Natural killer cell (primary cell): ENCODE measurements at regions not wholly inside any gene's neighbourhood (a gene's known extent, or its start where the extent isn't known, plus 50 kb on each side); places are given as distances from the start of the nearest gene placed in this dataset.

ENCODE experiments used
- ATAC-seq, 3 donors: fragments of 150-1000 bp in 2 of 3; fragments of 200-7000 bp in 1 of 3; cut with Tn5 transposase; 1 replicate in 1 of 3; 2 replicates in 2 of 3; pipeline ENCODE4 v1.10.0; 2021; ENCODE audit warnings: mild to moderate bottlenecking in 2 of 3, moderate library complexity in 2 of 3
- DNase-seq, 2 donors: peaks; one replicate each; pipeline versions ENCODE4 v3.0.0 to v3.0.0-alpha.2; 2013 to 2021; ENCODE audit warnings: mixed read lengths in 1 of 2
- H3K27ac ChIP-seq: one replicate; pipeline ENCODE4 v1.5.1; 2013; ENCODE audit warnings: mild to moderate bottlenecking, low read length
- H3K27me3 ChIP-seq: one replicate; pipeline ENCODE4 v1.6.1; 2013; ENCODE audit warnings: low read length; ENCODE audit not compliant: control insufficient read depth, insufficient read depth
- H3K36me3 ChIP-seq: one replicate; pipeline ENCODE4 v1.6.1; 2013; ENCODE audit warnings: low read length; ENCODE audit not compliant: control insufficient read depth, insufficient read depth
- H3K4me1 ChIP-seq: one replicate; pipeline ENCODE4 v1.6.1; 2013; ENCODE audit warnings: low read length; ENCODE audit not compliant: control insufficient read depth, insufficient read depth
- H3K4me3 ChIP-seq: one replicate; pipeline ENCODE4 v1.5.1; 2013; ENCODE audit warnings: low read length
- H3K9me3 ChIP-seq: one replicate; pipeline ENCODE4 v1.6.1; 2013; ENCODE audit warnings: low read length; ENCODE audit not compliant: control insufficient read depth, insufficient read depth
- H3K27ac Mint-ChIP-seq, 2 donors: one replicate each; pipeline ENCODE4 v1.8.0; 2022; ENCODE audit warnings: mild to moderate bottlenecking in 2 of 2, mixed read lengths in 2 of 2, moderate library complexity in 1 of 2
- H3K27me3 Mint-ChIP-seq, 2 donors: one replicate each; pipeline ENCODE4 v1.8.0; 2022; ENCODE audit warnings: low read depth in 2 of 2, mixed read lengths in 2 of 2
- H3K36me3 Mint-ChIP-seq: one replicate; pipeline ENCODE4 v1.8.0; 2022; ENCODE audit warnings: mixed read lengths
- H3K4me1 Mint-ChIP-seq, 2 donors: one replicate each; pipeline ENCODE4 v1.8.0; 2022; ENCODE audit warnings: mixed read lengths in 2 of 2
- H3K4me3 Mint-ChIP-seq: one replicate; pipeline ENCODE4 v1.8.0; 2022; ENCODE audit warnings: mild to moderate bottlenecking, moderate library complexity, mixed read lengths
- H3K9me3 Mint-ChIP-seq, 2 donors: one replicate each; pipeline ENCODE4 v1.8.0; 2022; ENCODE audit warnings: mixed read lengths in 2 of 2
- CTCF ChIP-seq: fragments of 200-600 bp; IDR thresholded peaks from one replicate; pipeline ENCODE4 v1.8.0; 2022; ENCODE audit warnings: antibody characterized with exemption
- WGBS: methylation state at CpG from one replicate; pipeline ENCODE4 v1.1.7; 2013; ENCODE audit warnings: missing lambda C conversion rate; ENCODE audit not compliant: insufficient coverage; 5-methylcytosine and 5-hydroxymethylcytosine counted together
- intact Hi-C: fragments of 100-400 bp; cut with micrococcal nuclease; formaldehyde crosslinking; loops from one replicate; pipeline ENCODE4 v1.14.2; 2022

GRCh38 chr12:115472852-115473251, 788.9 kb upstream of the TBX3 start:
- intact Hi-C loops: no loop called here
- Mint-ChIP-seq H3K4me3 (no peak overlapping the region), H3K27ac (no peak overlapping the region), H3K9me3 (peaks cover 0 to 2% of the 10 kb centered on the region in 2 donors), H3K36me3 (no peaks in the 10 kb centered on the region), H3K27me3 (peaks cover 0 to 3% of the 10 kb centered on the region in 2 donors), H3K4me1 (no peaks in the 10 kb centered on the region)
- H3K4me3 ChIP-seq: no peak overlapping the region
- no peak for TF ChIP-seq CTCF
- H3K9me3 ChIP-seq: no peaks in the 10 kb centered on the region
- no peaks in the 10 kb centered on the region for H3K36me3 ChIP-seq
- DNase-seq (no peak), ATAC-seq (no peak)
- no peaks in the 10 kb centered on the region for H3K4me1 ChIP-seq
- no peaks in the 10 kb centered on the region for H3K27me3 ChIP-seq
- 80% methylated on average over 3 of the region's 4 CpGs for WGBS
- H3K27ac ChIP-seq: no peak overlapping the region

- H3K4me3 ChIP-seq: no peak overlapping the region
- no peaks in the 10 kb centered on the region for H3K36me3 ChIP-seq
- ATAC-seq (no peak), DNase-seq (no peak)
- H3K9me3 ChIP-seq: no peaks in the 10 kb centered on the region
- intact Hi-C loops: no loop called here
- no peak overlapping the region for H3K27ac ChIP-seq
- 100% methylated on average over 4 of the region's 4 CpGs for WGBS
- H3K27me3 Mint-ChIP-seq: peaks cover 0 to 3% of the 10 kb centered on the region in 2 donors
- H3K4me3 Mint-ChIP-seq: no peak overlapping the region
- H3K36me3 Mint-ChIP-seq: no peaks in the 10 kb centered on the region
- no peaks in the 10 kb centered on the region for H3K4me1 Mint-ChIP-seq
- no peaks in the 10 kb centered on the region for H3K27me3 ChIP-seq
- H3K4me1 ChIP-seq: no peaks in the 10 kb centered on the region
- peaks cover 2% of the 10 kb centered on the region in 2 donors for H3K9me3 Mint-ChIP-seq
- no peak overlapping the region for H3K27ac Mint-ChIP-seq
- TF ChIP-seq CTCF: no peak
Observed at GRCh38 chr12:115470977-115471376, 787.0 kb upstream of the TBX3 start.

GRCh38 chr12:115470526-115470925, 786.6 kb upstream of the TBX3 start:
- ATAC-seq: no peak
- H3K27ac Mint-ChIP-seq: no peak overlapping the region
- DNase-seq: no peak

More at GRCh38 chr12:115470526-115470925, 786.6 kb upstream of the TBX3 start:
- TF ChIP-seq CTCF: no peak
- no peaks in the 10 kb centered on the region for H3K27me3 ChIP-seq
- H3K4me3 Mint-ChIP-seq: no peak overlapping the region
- no peaks in the 10 kb centered on the region for H3K9me3 ChIP-seq
- no peaks in the 10 kb centered on the region for H3K4me1 Mint-ChIP-seq
- H3K4me3 ChIP-seq: no peak overlapping the region
- no peaks in the 10 kb centered on the region for H3K36me3 ChIP-seq
- 83% methylated on average over 10 of the region's 11 CpGs for WGBS
- H3K4me1 ChIP-seq: no peaks in the 10 kb centered on the region
- H3K9me3 Mint-ChIP-seq: peaks cover 2% of the 10 kb centered on the region in 2 donors
- peaks cover 0 to 3% of the 10 kb centered on the region in 2 donors for H3K27me3 Mint-ChIP-seq
- intact Hi-C loops: no loop called here
- H3K36me3 Mint-ChIP-seq: no peaks in the 10 kb centered on the region
- H3K27ac ChIP-seq: no peak overlapping the region
